ENCODE measurements at regions not wholly inside any gene's neighbourhood (a gene's known extent, or its start where the extent isn't known, plus 50 kb on each side); places are given as distances from the start of the nearest gene placed in this dataset.
"Not testable (repeated sequence)": the region's sequence is repeated elsewhere in the genome, so short reads cannot be mapped to it uniquely, and the experiment has no call there.

GRCh38 chr4:136056748-136057147 is 1475.5 kb downstream of the PCDH18 start:
- DNase-seq (ENCODE audit: low spot score) = no peak

GRCh38 chr4:136055360-136055759 is 1476.9 kb downstream of the PCDH18 start:
- DNase-seq (ENCODE audit: low spot score) = no peak

GRCh38 chr4:136036744-136037143 is 1495.5 kb downstream of the PCDH18 start:
- DNase-seq (ENCODE audit: low spot score) = no peak

GRCh38 chr4:136032391-136032790 is 1499.9 kb downstream of the PCDH18 start:
- no peak for DNase-seq (ENCODE audit: low spot score)

GRCh38 chr4:136025540-136025939 is 1506.8 kb downstream of the PCDH18 start:
- no peak for DNase-seq (ENCODE audit: low spot score)

- no peak for DNase-seq (ENCODE audit: low spot score)
Measured at GRCh38 chr4:136017556-136017955, 1514.7 kb downstream of the PCDH18 start.

GRCh38 chr4:136012220-136012619 is 1520.1 kb downstream of the PCDH18 start:
- DNase-seq (ENCODE audit: low spot score) = no peak

GRCh38 chr4:136009258-136009832 is 1522.9 kb downstream of the PCDH18 start:
- DNase-seq (ENCODE audit: low spot score) = no peak

- DNase-seq (ENCODE audit: low spot score) = no peak
Measured at GRCh38 chr4:136007991-136008390, 1524.3 kb downstream of the PCDH18 start.

GRCh38 chr4:136002316-136002715 is 1530.0 kb downstream of the PCDH18 start:
- DNase-seq (ENCODE audit: low spot score) = no peak

- DNase-seq (ENCODE audit: low spot score) = no peak
Measured at GRCh38 chr4:136001791-136002190, 1530.5 kb downstream of the PCDH18 start.

- no peak for DNase-seq (ENCODE audit: low spot score)
Measured at GRCh38 chr4:136000246-136000645, 1532.0 kb downstream of the PCDH18 start.

GRCh38 chr4:135994360-135994759 is 1537.9 kb downstream of the PCDH18 start:
- no peak for DNase-seq (ENCODE audit: low spot score)

GRCh38 chr4:135976860-135977259 is 1555.4 kb downstream of the PCDH18 start:
- DNase-seq (ENCODE audit: low spot score) = no peak

- no peak for DNase-seq (ENCODE audit: low spot score)
Measured at GRCh38 chr4:135966936-135967335, 1565.4 kb downstream of the PCDH18 start.

- no peak for DNase-seq (ENCODE audit: low spot score)
Measured at GRCh38 chr4:135963009-135963408, 1569.3 kb downstream of the PCDH18 start.

- DNase-seq (ENCODE audit: low spot score) = no peak
Measured at GRCh38 chr4:135949931-135950330, 1582.4 kb downstream of the PCDH18 start.

- no peak for DNase-seq (ENCODE audit: low spot score)
Measured at GRCh38 chr4:135948797-135949196, 1583.5 kb downstream of the PCDH18 start.

GRCh38 chr4:135941671-135942070 is 1590.6 kb downstream of the PCDH18 start:
- no peak for DNase-seq (ENCODE audit: low spot score)

- DNase-seq (ENCODE audit: low spot score) = no peak
Measured at GRCh38 chr4:135934026-135934425, 1598.3 kb downstream of the PCDH18 start.

- DNase-seq (ENCODE audit: low spot score) = no peak
Measured at GRCh38 chr4:135927651-135928050, 1604.6 kb downstream of the PCDH18 start.

- no peak for DNase-seq (ENCODE audit: low spot score)
Measured at GRCh38 chr4:135921081-135921480, 1611.2 kb downstream of the PCDH18 start.

- DNase-seq (ENCODE audit: low spot score) = no peak
Measured at GRCh38 chr4:135917011-135917410, 1615.3 kb downstream of the PCDH18 start.

- DNase-seq (ENCODE audit: low spot score) = no peak
Measured at GRCh38 chr4:135900956-135901355, 1631.3 kb downstream of the PCDH18 start.

GRCh38 chr4:135864304-135864703 is 1662.7 kb upstream of the PABPC4L start:
- not testable (repeated sequence) for DNase-seq (ENCODE audit: low spot score)

Measured in AG20443 (cell line).